ENCODE measurements at regions not wholly inside any gene's neighbourhood (a gene's known extent, or its start where the extent isn't known, plus 50 kb on each side); places are given as distances from the start of the nearest gene placed in this dataset.

DNA sequence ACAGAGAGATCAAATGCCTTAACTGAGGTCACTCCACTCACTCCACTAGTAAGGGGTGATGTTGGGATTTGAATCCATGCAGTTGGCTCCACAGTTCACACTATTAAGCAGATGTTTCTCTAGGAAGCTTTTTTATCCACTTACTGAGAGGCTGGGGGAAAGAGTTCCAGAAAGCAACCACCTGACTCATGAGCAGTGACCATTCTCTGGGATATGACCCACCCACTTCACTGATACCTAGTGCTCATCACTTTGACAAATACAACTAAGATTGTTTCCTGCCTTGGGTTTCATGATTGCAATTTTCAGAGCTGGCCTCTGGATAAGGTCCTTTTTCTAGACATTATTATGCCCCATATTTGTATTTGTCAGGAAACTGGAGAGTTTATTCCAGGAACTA lies 152.1 kb upstream of the PLEKHG7 start:
- H3K27ac ChIP-seq: no peak overlapping the region
- ATAC-seq (no peak), DNase-seq (no peak)
- no peak overlapping the region for H3K4me3 ChIP-seq
- H3K27me3 ChIP-seq (ENCODE audit: low read depth): no peaks in the 10 kb centered on the region
- intact Hi-C loops (cut with DNase I): no loop called here
- H3K36me3 ChIP-seq: no peaks in the 10 kb centered on the region
- TF ChIP-seq, protein P1, sequence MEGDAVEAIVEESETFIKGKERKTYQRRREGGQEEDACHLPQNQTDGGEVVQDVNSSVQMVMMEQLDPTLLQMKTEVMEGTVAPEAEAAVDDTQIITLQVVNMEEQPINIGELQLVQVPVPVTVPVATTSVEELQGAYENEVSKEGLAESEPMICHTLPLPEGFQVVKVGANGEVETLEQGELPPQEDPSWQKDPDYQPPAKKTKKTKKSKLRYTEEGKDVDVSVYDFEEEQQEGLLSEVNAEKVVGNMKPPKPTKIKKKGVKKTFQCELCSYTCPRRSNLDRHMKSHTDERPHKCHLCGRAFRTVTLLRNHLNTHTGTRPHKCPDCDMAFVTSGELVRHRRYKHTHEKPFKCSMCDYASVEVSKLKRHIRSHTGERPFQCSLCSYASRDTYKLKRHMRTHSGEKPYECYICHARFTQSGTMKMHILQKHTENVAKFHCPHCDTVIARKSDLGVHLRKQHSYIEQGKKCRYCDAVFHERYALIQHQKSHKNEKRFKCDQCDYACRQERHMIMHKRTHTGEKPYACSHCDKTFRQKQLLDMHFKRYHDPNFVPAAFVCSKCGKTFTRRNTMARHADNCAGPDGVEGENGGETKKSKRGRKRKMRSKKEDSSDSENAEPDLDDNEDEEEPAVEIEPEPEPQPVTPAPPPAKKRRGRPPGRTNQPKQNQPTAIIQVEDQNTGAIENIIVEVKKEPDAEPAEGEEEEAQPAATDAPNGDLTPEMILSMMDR (IDR thresholded peaks at IDR 0.05): no peak
- no peaks in the 10 kb centered on the region for H3K9me3 ChIP-seq
- peaks cover 11% of the 10 kb centered on the region for H3K4me1 ChIP-seq

DNA sequence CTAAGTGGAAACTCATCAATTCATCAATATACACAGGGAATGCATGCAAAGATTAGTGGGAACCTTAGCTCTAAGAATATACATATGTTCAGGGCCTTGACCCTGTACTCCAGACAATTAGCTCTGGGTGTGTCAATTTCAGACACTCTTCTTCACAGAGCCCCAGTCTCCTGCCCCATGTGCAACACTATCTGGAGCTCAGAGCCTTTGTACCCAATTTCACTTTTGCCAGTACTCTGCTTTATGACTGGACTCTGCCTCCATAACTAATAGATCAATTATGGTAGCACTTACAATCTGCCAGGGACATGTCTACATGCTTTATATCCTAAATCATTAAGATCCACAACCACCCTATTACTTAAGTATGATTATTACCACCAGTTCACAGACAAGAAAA lies 152.5 kb upstream of the PLEKHG7 start:
- no peak overlapping the region for H3K27ac ChIP-seq
- no peak for ATAC-seq
- TF ChIP-seq, protein P1 (IDR thresholded peaks at IDR 0.05): no peak
- H3K9me3 ChIP-seq: no peaks in the 10 kb centered on the region
- no peaks in the 10 kb centered on the region for H3K36me3 ChIP-seq
- DNase-seq: no peak
- intact Hi-C loops (cut with DNase I): no loop called here
- H3K4me1 ChIP-seq: peaks cover 11% of the 10 kb centered on the region
- no peak overlapping the region for H3K4me3 ChIP-seq
- no peaks in the 10 kb centered on the region for H3K27me3 ChIP-seq (ENCODE audit: low read depth)

DNA sequence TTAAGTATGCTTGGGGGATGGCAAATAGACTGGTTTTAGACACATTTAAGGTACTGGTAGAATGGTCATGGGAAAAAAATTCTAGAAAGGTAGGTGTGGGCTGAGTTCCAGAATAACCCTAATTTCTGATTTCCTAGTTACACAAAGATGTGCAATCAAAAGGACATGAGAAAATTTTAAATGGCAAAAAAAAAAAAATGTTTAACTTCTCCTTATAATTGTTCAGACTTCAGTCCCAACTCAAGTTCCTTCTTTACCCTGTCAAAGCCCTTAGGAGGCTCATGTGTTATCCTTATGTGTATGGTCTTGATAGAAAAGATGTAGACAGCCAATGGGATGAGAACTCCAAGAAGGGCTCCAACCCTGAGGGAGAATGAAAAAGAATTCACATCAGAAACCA lies 153.3 kb upstream of the PLEKHG7 start:
- intact Hi-C loops (cut with DNase I): no loop called here
- Histone ChIP-seq H3K36me3 (no peaks in the 10 kb centered on the region), H3K4me1 (peaks cover 11% of the 10 kb centered on the region), H3K27ac (no peak overlapping the region), H3K4me3 (no peak overlapping the region), H3K27me3 (ENCODE audit: low read depth) (no peaks in the 10 kb centered on the region), H3K9me3 (no peaks in the 10 kb centered on the region)
- no peak for DNase-seq
- no peak for ATAC-seq
- TF ChIP-seq, protein P1 (IDR thresholded peaks at IDR 0.05): no peak

DNA sequence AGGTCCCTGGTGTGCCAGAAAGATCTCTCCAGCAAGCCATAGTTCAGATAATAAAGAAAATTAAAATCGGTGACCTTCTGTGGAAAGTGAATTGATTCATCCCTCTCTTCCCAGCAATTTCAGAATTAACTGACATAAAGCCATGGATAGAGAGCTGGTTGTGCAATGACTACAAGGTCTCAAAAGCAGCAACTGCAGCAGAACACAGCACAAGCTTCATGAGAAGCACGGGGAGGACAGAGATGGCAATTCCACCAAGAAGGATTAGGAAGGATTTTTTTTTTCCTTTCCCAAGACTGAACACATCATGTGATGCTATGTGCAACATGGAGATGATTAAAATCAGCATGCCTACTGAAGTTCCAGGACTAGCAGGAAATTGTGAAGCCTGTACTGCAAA lies 154.9 kb upstream of the PLEKHG7 start:
- DNase-seq (no peak), ATAC-seq (no peak)
- intact Hi-C loops (cut with DNase I): no loop called here
- Histone ChIP-seq H3K27ac (no peak overlapping the region), H3K27me3 (ENCODE audit: low read depth) (no peaks in the 10 kb centered on the region), H3K9me3 (no peaks in the 10 kb centered on the region), H3K36me3 (no peaks in the 10 kb centered on the region), H3K4me1 (peaks cover 23% of the 10 kb centered on the region), H3K4me3 (no peak overlapping the region)
- TF ChIP-seq, protein P1 (IDR thresholded peaks at IDR 0.05): no peak

DNA sequence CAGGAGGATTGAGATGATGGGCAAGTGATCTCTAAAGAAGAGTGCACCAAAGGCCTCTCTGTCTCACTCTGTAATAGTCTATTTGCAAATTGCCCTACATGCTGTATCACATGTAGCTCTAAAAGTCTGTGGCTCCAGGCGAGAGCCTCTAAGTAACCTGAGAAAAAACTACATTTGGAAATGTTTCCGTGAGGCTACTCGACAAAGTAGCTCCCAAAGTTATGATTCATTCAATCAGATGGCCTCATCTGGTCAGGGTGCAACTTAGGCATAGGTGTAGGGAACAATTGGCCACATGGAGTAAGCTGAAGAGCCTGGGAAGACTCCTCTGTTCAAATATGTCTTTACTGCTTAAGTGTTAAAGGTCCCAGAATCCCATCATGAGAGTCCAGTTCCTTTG lies 155.4 kb upstream of the PLEKHG7 start:
- TF ChIP-seq, protein P1 (IDR thresholded peaks at IDR 0.05): no peak
- intact Hi-C loops (cut with DNase I): no loop called here
- Histone ChIP-seq H3K9me3 (no peaks in the 10 kb centered on the region), H3K4me1 (peaks cover 24% of the 10 kb centered on the region), H3K36me3 (no peaks in the 10 kb centered on the region), H3K27ac (no peak overlapping the region), H3K4me3 (no peak overlapping the region), H3K27me3 (ENCODE audit: low read depth) (no peaks in the 10 kb centered on the region)
- DNase-seq: no peak
- no peak for ATAC-seq

All from lower lobe of right lung (tissue), 2 donors.